Natural killer cell (primary cell): ENCODE measurements at regions not wholly inside any gene's neighbourhood (a gene's known extent, or its start where the extent isn't known, plus 50 kb on each side); places are given as distances from the start of the nearest gene placed in this dataset.
"Not testable (repeated sequence)": the region's sequence is repeated elsewhere in the genome, so short reads cannot be mapped to it uniquely, and the experiment has no call there.

Source experiments
- ATAC-seq, 3 donors: fragments of 150-1000 bp in 2 of 3; fragments of 200-7000 bp in 1 of 3; cut with Tn5 transposase; 1 replicate in 1 of 3; 2 replicates in 2 of 3; pipeline ENCODE4 v1.10.0; 2021; ENCODE audit warnings: mild to moderate bottlenecking in 2 of 3, moderate library complexity in 2 of 3
- DNase-seq, 2 donors: peaks; one replicate each; pipeline versions ENCODE4 v3.0.0 to v3.0.0-alpha.2; 2013 to 2021; ENCODE audit warnings: mixed read lengths in 1 of 2
- H3K27ac ChIP-seq: one replicate; pipeline ENCODE4 v1.5.1; 2013; ENCODE audit warnings: mild to moderate bottlenecking, low read length
- H3K27me3 ChIP-seq: one replicate; pipeline ENCODE4 v1.6.1; 2013; ENCODE audit warnings: low read length; ENCODE audit not compliant: control insufficient read depth, insufficient read depth
- H3K36me3 ChIP-seq: one replicate; pipeline ENCODE4 v1.6.1; 2013; ENCODE audit warnings: low read length; ENCODE audit not compliant: control insufficient read depth, insufficient read depth
- H3K4me1 ChIP-seq: one replicate; pipeline ENCODE4 v1.6.1; 2013; ENCODE audit warnings: low read length; ENCODE audit not compliant: control insufficient read depth, insufficient read depth
- H3K4me3 ChIP-seq: one replicate; pipeline ENCODE4 v1.5.1; 2013; ENCODE audit warnings: low read length
- H3K9me3 ChIP-seq: one replicate; pipeline ENCODE4 v1.6.1; 2013; ENCODE audit warnings: low read length; ENCODE audit not compliant: control insufficient read depth, insufficient read depth
- H3K27ac Mint-ChIP-seq, 2 donors: one replicate each; pipeline ENCODE4 v1.8.0; 2022; ENCODE audit warnings: mild to moderate bottlenecking in 2 of 2, mixed read lengths in 2 of 2, moderate library complexity in 1 of 2
- H3K27me3 Mint-ChIP-seq, 2 donors: one replicate each; pipeline ENCODE4 v1.8.0; 2022; ENCODE audit warnings: low read depth in 2 of 2, mixed read lengths in 2 of 2
- H3K36me3 Mint-ChIP-seq: one replicate; pipeline ENCODE4 v1.8.0; 2022; ENCODE audit warnings: mixed read lengths
- H3K4me1 Mint-ChIP-seq, 2 donors: one replicate each; pipeline ENCODE4 v1.8.0; 2022; ENCODE audit warnings: mixed read lengths in 2 of 2
- H3K4me3 Mint-ChIP-seq: one replicate; pipeline ENCODE4 v1.8.0; 2022; ENCODE audit warnings: mild to moderate bottlenecking, moderate library complexity, mixed read lengths
- H3K9me3 Mint-ChIP-seq, 2 donors: one replicate each; pipeline ENCODE4 v1.8.0; 2022; ENCODE audit warnings: mixed read lengths in 2 of 2
- CTCF ChIP-seq: fragments of 200-600 bp; IDR thresholded peaks from one replicate; pipeline ENCODE4 v1.8.0; 2022; ENCODE audit warnings: antibody characterized with exemption
- WGBS: methylation state at CpG from one replicate; pipeline ENCODE4 v1.1.7; 2013; ENCODE audit warnings: missing lambda C conversion rate; ENCODE audit not compliant: insufficient coverage; 5-methylcytosine and 5-hydroxymethylcytosine counted together
- intact Hi-C: fragments of 100-400 bp; cut with micrococcal nuclease; formaldehyde crosslinking; loops from one replicate; pipeline ENCODE4 v1.14.2; 2022

GRCh38 chr12:59396919-59397318, 198.9 kb upstream of the SLC16A7 start:
- H3K4me3 ChIP-seq, result no peak overlapping the region
- no peaks in the 10 kb centered on the region for H3K36me3 Mint-ChIP-seq
- no peaks in the 10 kb centered on the region for H3K27me3 ChIP-seq
- no peaks in the 10 kb centered on the region for H3K9me3 ChIP-seq
- intact Hi-C loops, result no loop called here
- H3K27ac ChIP-seq, result no peak overlapping the region
- WGBS, result 100% methylated on average over 2 of the region's 4 CpGs
- H3K36me3 ChIP-seq, result no peaks in the 10 kb centered on the region
- no peaks in the 10 kb centered on the region for H3K4me1 Mint-ChIP-seq
- H3K27ac Mint-ChIP-seq, result no peak overlapping the region
- DNase-seq (no peak), ATAC-seq (no peak)
- H3K4me1 ChIP-seq, result no peaks in the 10 kb centered on the region
- H3K9me3 Mint-ChIP-seq, result no peaks in the 10 kb centered on the region
- TF ChIP-seq CTCF, result no peak
- no peaks in the 10 kb centered on the region for H3K27me3 Mint-ChIP-seq
- H3K4me3 Mint-ChIP-seq, result no peak overlapping the region

GRCh38 chr12:59396519-59396918, 199.3 kb upstream of the SLC16A7 start:
- no peaks in the 10 kb centered on the region for H3K9me3 Mint-ChIP-seq
- no peak overlapping the region for H3K4me3 ChIP-seq
- H3K27me3 ChIP-seq, result no peaks in the 10 kb centered on the region
- H3K27me3 Mint-ChIP-seq, result no peaks in the 10 kb centered on the region
- H3K4me3 Mint-ChIP-seq, result no peak overlapping the region
- no peaks in the 10 kb centered on the region for H3K9me3 ChIP-seq
- no peak overlapping the region for H3K27ac ChIP-seq
- H3K27ac Mint-ChIP-seq, result no peak overlapping the region
- H3K4me1 Mint-ChIP-seq, result no peaks in the 10 kb centered on the region
- no peaks in the 10 kb centered on the region for H3K4me1 ChIP-seq
- DNase-seq (no peak), ATAC-seq (no peak)
- no peaks in the 10 kb centered on the region for H3K36me3 ChIP-seq
- H3K36me3 Mint-ChIP-seq, result no peaks in the 10 kb centered on the region
- no peak for TF ChIP-seq CTCF
- intact Hi-C loops, result no loop called here

- H3K9me3 ChIP-seq, H3K27me3 Mint-ChIP-seq, ATAC-seq, H3K4me1 Mint-ChIP-seq, intact Hi-C loops, H3K9me3 Mint-ChIP-seq, H3K4me3 ChIP-seq, DNase-seq, H3K27me3 ChIP-seq, H3K36me3 Mint-ChIP-seq, H3K36me3 ChIP-seq, H3K4me3 Mint-ChIP-seq, H3K4me1 ChIP-seq, H3K27ac ChIP-seq, H3K27ac Mint-ChIP-seq: not testable (repeated sequence)
Measured at GRCh38 chr12:59395310-59395709, 200.5 kb upstream of the SLC16A7 start.

GRCh38 chr12:59393506-59393905, 202.3 kb upstream of the SLC16A7 start:
- ATAC-seq (no peak), DNase-seq (no peak)
- TF ChIP-seq CTCF, result no peak
- no peaks in the 10 kb centered on the region for H3K36me3 Mint-ChIP-seq
- H3K27me3 Mint-ChIP-seq, result no peaks in the 10 kb centered on the region
- H3K4me1 ChIP-seq, result no peaks in the 10 kb centered on the region
- intact Hi-C loops, result no loop called here
- no peak overlapping the region for H3K27ac ChIP-seq
- no peaks in the 10 kb centered on the region for H3K27me3 ChIP-seq
- H3K36me3 ChIP-seq, result no peaks in the 10 kb centered on the region
- no peaks in the 10 kb centered on the region for H3K4me1 Mint-ChIP-seq
- peaks cover 0 to 6% of the 10 kb centered on the region in 2 donors for H3K9me3 Mint-ChIP-seq
- no peak overlapping the region for H3K4me3 Mint-ChIP-seq
- H3K9me3 ChIP-seq, result no peaks in the 10 kb centered on the region
- H3K4me3 ChIP-seq, result no peak overlapping the region
- H3K27ac Mint-ChIP-seq, result no peak overlapping the region
- WGBS, result 86% methylated on average over 4 of the region's 4 CpGs
